ENCODE measurements at regions not wholly inside any gene's neighbourhood (a gene's known extent, or its start where the extent isn't known, plus 50 kb on each side); places are given as distances from the start of the nearest gene placed in this dataset.
A peak's percentile ranks its signal among the peaks of the same experiment; 100 is the strongest.

- H3K27ac ChIP-seq (ENCODE audit: low read depth, low read length): no peak overlapping the region
- no peak overlapping the region for H2BK20ac ChIP-seq (ENCODE audit: low read length)
- 88% methylated on average over 6 of the region's 6 CpGs; no CpG with 5 or more reads in 1 of the 2 experiments for WGBS, 2 experiments (ENCODE audit: extremely low coverage in 1 of 2, insufficient coverage in 1 of 2, insufficient read length in 1 of 2, insufficient replicate concordance in 2 of 2, low coverage in 1 of 2, low lambda C conversion rate in 2 of 2, missing lambda C conversion rate in 1 of 2)
- no peak overlapping the region for H2AK5ac ChIP-seq (ENCODE audit: low read depth, low read length)
- H4K91ac ChIP-seq (replicated peaks; ENCODE audit: insufficient read length, low read length): no peak overlapping the region
- FAIRE-seq: no peak
- H2BK15ac ChIP-seq (ENCODE audit: low read length): no peak overlapping the region
- peaks cover 0 to 2% (median 0%) of the 10 kb centered on the region in 4 experiments; a peak in 1 of 7 replicates for H3K4me1 ChIP-seq (replicated peaks in 1 of 4; ENCODE audit: control insufficient read depth in 3 of 4, insufficient read depth in 4 of 4, low read length in 3 of 4)
- no peak overlapping the region for H3K4me2 ChIP-seq (ENCODE audit: insufficient read depth in 1 of 2, low read depth in 2 of 2, low read length in 2 of 2)
- no peak overlapping the region for H2BK120ac ChIP-seq (replicated peaks; ENCODE audit: low read depth, low read length)
- H3K23ac ChIP-seq (ENCODE audit: insufficient read length): no peak overlapping the region
- H3K79me1 ChIP-seq (ENCODE audit: low read depth, low read length): no peaks in the 10 kb centered on the region
- no peak overlapping the region for H2AFZ ChIP-seq (ENCODE audit: low read length)
- TF ChIP-seq JUND (IDR thresholded peaks at IDR 0.05; ENCODE audit: low read length) (no peak), CBX8 (IDR thresholded peaks at IDR 0.05; ENCODE audit: borderline replicate concordance, low read depth, low read length) (no peak), SIRT6 (IDR thresholded peaks at IDR 0.05; ENCODE audit: low read length) (no peak), POU5F1 (IDR thresholded peaks at IDR 0.05; ENCODE audit: low read depth, low read length) (no peak), CREB1 (IDR thresholded peaks at IDR 0.05) (no peak), ASH2L (IDR thresholded peaks at IDR 0.05; ENCODE audit: low read length) (no peak), GTF2F1 (IDR thresholded peaks at IDR 0.05; ENCODE audit: borderline replicate concordance, low read depth, low read length) (no peak), EP300 (IDR thresholded peaks at IDR 0.05; ENCODE audit: borderline replicate concordance in 1 of 2, low read depth in 2 of 2, low read length in 2 of 2) (no peak), GABPA (IDR thresholded peaks at IDR 0.05; ENCODE audit: borderline replicate concordance, insufficient read depth, low read length) (no peak), RBBP5 (IDR thresholded peaks at IDR 0.05; ENCODE audit: borderline replicate concordance, low read depth, low read length) (no peak), CHD2 (IDR thresholded peaks at IDR 0.05; ENCODE audit: low read length) (no peak), PHF8 (conservative IDR thresholded peaks at IDR 0.05; ENCODE audit: low read depth, low read length) (no peak), RXRA (IDR thresholded peaks at IDR 0.05; ENCODE audit: insufficient read depth, low read depth, low read length) (no peak), HDAC6 (IDR thresholded peaks at IDR 0.05; ENCODE audit: low read depth, low read length) (no peak), NANOG (IDR thresholded peaks at IDR 0.05; ENCODE audit: insufficient read depth, low read depth, low read length, poor library complexity, severe bottlenecking) (no peak), FOSL1 (IDR thresholded peaks at IDR 0.05; ENCODE audit: insufficient read depth, low read depth, low read length) (no peak)
- CTCF ChIA-PET (ENCODE audit: partially characterized antibody): interaction anchor here (0.9 to 1.3 kb wide), 4 partner anchors 14 to 110 kb away, joined by 3 to 5 read pairs (median 4); partner anchors contain the start of gene SDC1
- no peak overlapping the region for H4K5ac ChIP-seq (ENCODE audit: insufficient read length, low read depth, low read length)
- no peak overlapping the region for H3K9ac ChIP-seq (replicated peaks in 1 of 4; ENCODE audit: extremely low read depth in 1 of 4, low read depth in 3 of 4, low read length in 3 of 4)
- no peak overlapping the region; the same call in 1 of the 2 replicates for H4K8ac ChIP-seq (ENCODE audit: extremely low read depth, insufficient read depth, low read length)
- DNase-seq (ENCODE audit: low read depth in 1 of 2, low spot score in 2 of 2): no peak
- POLR2A ChIA-PET (ENCODE audit: partially characterized antibody): no interaction called here
- no peak overlapping the region for H3K14ac ChIP-seq (ENCODE audit: insufficient read length)
- no peak overlapping the region for H2BK12ac ChIP-seq (ENCODE audit: low read depth, low read length)
- no peaks in the 10 kb centered on the region for H3K36me3 ChIP-seq (ENCODE audit: control insufficient read depth in 2 of 4, insufficient read depth in 4 of 4, low read length in 3 of 4)
- H3K18ac ChIP-seq (ENCODE audit: extremely low read depth, low read length): no peak overlapping the region
- no peaks in the 10 kb centered on the region for H3K23me2 ChIP-seq (ENCODE audit: low read depth, low read length)
- H3K56ac ChIP-seq (replicated peaks; ENCODE audit: insufficient read length, low read depth, low read length): no peak overlapping the region
- H3K9me3 ChIP-seq (ENCODE audit: insufficient read depth in 2 of 2, low read depth in 1 of 2, low read length in 1 of 2): no peaks in the 10 kb centered on the region
- H4K20me1 ChIP-seq (replicated peaks in 1 of 2; ENCODE audit: control insufficient read depth in 1 of 2, insufficient read depth in 2 of 2, low read length in 2 of 2): no peaks in the 10 kb centered on the region
- no peak overlapping the region for H3K4ac ChIP-seq (replicated peaks; ENCODE audit: insufficient read length, low read depth, low read length)
- H2BK5ac ChIP-seq (ENCODE audit: low read depth, low read length): 0 out of 2 replicates have a peak overlapping the region, but pooled peaks have one; percentile 35
- no peak overlapping the region for H3K4me3 ChIP-seq (ENCODE audit: extremely low read depth in 1 of 4, insufficient read depth in 2 of 4, low read depth in 3 of 4, low read length in 4 of 4)
- H3K27me3 ChIP-seq (replicated peaks in 1 of 4; ENCODE audit: control insufficient read depth in 3 of 4, extremely low read depth in 1 of 4, insufficient read depth in 3 of 4, low read length in 3 of 4): no peaks in the 10 kb centered on the region
- H3K79me2 ChIP-seq (ENCODE audit: control insufficient read depth in 1 of 2, insufficient read depth in 2 of 2, low read length in 2 of 2): no peaks in the 10 kb centered on the region
Measured at GRCh38 chr2:20125164-20125563, 73.7 kb upstream of the LAPTM4A start.
